ENCODE measurements at regions not wholly inside any gene's neighbourhood (a gene's known extent, or its start where the extent isn't known, plus 50 kb on each side); places are given as distances from the start of the nearest gene placed in this dataset.

DNA sequence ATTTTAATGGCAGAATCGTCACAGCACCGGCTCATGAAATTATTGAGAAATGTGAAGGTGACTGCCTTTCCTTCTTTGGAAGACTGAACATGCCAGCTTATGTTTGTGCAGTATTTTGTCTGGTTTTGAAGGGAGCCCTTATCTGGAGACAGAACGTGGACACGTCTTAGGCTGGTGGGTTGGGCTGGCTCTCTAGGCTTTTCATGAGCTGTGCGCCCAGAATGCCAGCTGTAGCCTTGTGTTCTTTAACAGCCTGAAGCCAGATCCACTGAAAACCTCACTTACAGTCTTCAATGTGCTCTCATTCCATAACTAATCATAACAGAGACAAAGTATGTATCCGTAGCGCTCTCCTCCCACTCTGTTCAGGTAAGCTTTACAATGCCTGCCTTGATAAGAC lies 184.4 kb upstream of the HTR2A start (continued):
- no peak for TF ChIP-seq REPIN1 (tag by site-specific recombination; IDR thresholded peaks at IDR 0.05; ENCODE audit: low read depth)
- no peak for TF ChIP-seq ZNF155 (tag by site-specific recombination; IDR thresholded peaks at IDR 0.05)
- TF ChIP-seq ZNF114 (tag by site-specific recombination; IDR thresholded peaks at IDR 0.05), result no peak
- no peak for TF ChIP-seq ZNF174 (tag by site-specific recombination; IDR thresholded peaks at IDR 0.05)
- TF ChIP-seq, protein P1, sequence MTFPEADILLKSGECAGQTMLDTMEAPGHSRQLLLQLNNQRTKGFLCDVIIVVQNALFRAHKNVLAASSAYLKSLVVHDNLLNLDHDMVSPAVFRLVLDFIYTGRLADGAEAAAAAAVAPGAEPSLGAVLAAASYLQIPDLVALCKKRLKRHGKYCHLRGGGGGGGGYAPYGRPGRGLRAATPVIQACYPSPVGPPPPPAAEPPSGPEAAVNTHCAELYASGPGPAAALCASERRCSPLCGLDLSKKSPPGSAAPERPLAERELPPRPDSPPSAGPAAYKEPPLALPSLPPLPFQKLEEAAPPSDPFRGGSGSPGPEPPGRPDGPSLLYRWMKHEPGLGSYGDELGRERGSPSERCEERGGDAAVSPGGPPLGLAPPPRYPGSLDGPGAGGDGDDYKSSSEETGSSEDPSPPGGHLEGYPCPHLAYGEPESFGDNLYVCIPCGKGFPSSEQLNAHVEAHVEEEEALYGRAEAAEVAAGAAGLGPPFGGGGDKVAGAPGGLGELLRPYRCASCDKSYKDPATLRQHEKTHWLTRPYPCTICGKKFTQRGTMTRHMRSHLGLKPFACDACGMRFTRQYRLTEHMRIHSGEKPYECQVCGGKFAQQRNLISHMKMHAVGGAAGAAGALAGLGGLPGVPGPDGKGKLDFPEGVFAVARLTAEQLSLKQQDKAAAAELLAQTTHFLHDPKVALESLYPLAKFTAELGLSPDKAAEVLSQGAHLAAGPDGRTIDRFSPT (tag by site-specific recombination; IDR thresholded peaks at IDR 0.05), result no peak

DNA sequence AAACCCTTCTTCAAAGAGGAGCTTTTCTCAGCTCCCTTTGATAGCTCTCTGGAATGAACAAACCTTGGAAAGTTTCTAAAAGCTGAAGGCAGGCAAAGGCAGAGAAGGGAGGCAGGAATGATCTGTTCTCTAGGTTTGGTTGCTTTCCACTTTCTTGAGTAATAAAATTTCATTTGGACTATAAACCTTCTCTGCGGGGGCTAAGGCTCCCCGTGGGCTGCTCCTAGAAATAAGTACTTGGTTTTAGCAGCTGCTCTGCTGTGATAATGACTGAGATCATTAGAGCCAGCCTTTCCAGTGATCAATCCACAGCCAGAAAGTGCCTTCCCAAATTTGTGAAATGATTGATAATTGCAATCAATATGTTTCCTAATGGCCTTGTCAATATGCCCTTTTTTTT lies 183.8 kb upstream of the HTR2A start:
- TF ChIP-seq ZBTB17 (tag by site-specific recombination; IDR thresholded peaks at IDR 0.05), result no peak
- TF ChIP-seq GLIS1 (tag by site-specific recombination; IDR thresholded peaks at IDR 0.05), result no peak
- TF ChIP-seq ZNF768 (tag by site-specific recombination; IDR thresholded peaks at IDR 0.05), result no peak
- TF ChIP-seq YY2 (tag by site-specific recombination; IDR thresholded peaks at IDR 0.05), result no peak
- TF ChIP-seq ZBTB7A (tag by site-specific recombination; IDR thresholded peaks at IDR 0.05; ENCODE audit: low read depth), result no peak
- no peak for TF ChIP-seq ZNF10 (tag by site-specific recombination; IDR thresholded peaks at IDR 0.05)
- TF ChIP-seq GLI4 (tag by site-specific recombination; IDR thresholded peaks at IDR 0.05), result no peak
- no peak for TF ChIP-seq GLI2 (tag by site-specific recombination; IDR thresholded peaks at IDR 0.05; ENCODE audit: borderline replicate concordance, low read depth)
- no peak for TF ChIP-seq ZNF324 (tag by site-specific recombination; IDR thresholded peaks at IDR 0.05)
- no peak for TF ChIP-seq ZNF837 (tag by site-specific recombination; IDR thresholded peaks at IDR 0.05)
- no peak for TF ChIP-seq BCL11A (tag by site-specific recombination; IDR thresholded peaks at IDR 0.05; ENCODE audit: low read depth)
- TF ChIP-seq KLF1 (tag by site-specific recombination; IDR thresholded peaks at IDR 0.05), result no peak
- TF ChIP-seq ZNF645 (tag by site-specific recombination; IDR thresholded peaks at IDR 0.05), result no peak
- no peak for TF ChIP-seq ZEB2 (tag by site-specific recombination; IDR thresholded peaks at IDR 0.05)
- TF ChIP-seq ATF2 (tag by site-specific recombination; IDR thresholded peaks at IDR 0.05; ENCODE audit: low read depth), result no peak
- no peak for TF ChIP-seq SCRT2 (tag by site-specific recombination; IDR thresholded peaks at IDR 0.05)
- TF ChIP-seq SP3 (tag by site-specific recombination; IDR thresholded peaks at IDR 0.05), result no peak
- TF ChIP-seq, protein P2, sequence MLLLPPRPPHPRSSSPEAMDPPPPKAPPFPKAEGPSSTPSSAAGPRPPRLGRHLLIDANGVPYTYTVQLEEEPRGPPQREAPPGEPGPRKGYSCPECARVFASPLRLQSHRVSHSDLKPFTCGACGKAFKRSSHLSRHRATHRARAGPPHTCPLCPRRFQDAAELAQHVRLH (tag by site-specific recombination; IDR thresholded peaks at IDR 0.05), result no peak
- TF ChIP-seq, protein P3, sequence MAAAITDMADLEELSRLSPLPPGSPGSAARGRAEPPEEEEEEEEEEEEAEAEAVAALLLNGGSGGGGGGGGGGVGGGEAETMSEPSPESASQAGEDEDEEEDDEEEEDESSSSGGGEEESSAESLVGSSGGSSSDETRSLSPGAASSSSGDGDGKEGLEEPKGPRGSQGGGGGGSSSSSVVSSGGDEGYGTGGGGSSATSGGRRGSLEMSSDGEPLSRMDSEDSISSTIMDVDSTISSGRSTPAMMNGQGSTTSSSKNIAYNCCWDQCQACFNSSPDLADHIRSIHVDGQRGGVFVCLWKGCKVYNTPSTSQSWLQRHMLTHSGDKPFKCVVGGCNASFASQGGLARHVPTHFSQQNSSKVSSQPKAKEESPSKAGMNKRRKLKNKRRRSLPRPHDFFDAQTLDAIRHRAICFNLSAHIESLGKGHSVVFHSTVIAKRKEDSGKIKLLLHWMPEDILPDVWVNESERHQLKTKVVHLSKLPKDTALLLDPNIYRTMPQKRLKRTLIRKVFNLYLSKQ (tag by site-specific recombination; IDR thresholded peaks at IDR 0.05; ENCODE audit: borderline replicate concordance), result no peak
- TF ChIP-seq ZNF223 (tag by site-specific recombination; IDR thresholded peaks at IDR 0.05), result no peak

More for the DNA sequence above, 183.8 kb upstream of the HTR2A start:
- H3K27ac ChIP-seq (ENCODE audit: extremely low read depth, low read depth, low read length), result no peak overlapping the region
- H3K36me3 ChIP-seq (ENCODE audit: control insufficient read depth in 2 of 2, insufficient read depth in 1 of 2, low read length in 2 of 2), result no peaks in the 10 kb centered on the region
- CTCF ChIA-PET, result no interaction called here
- no peaks in the 10 kb centered on the region for H3K4me1 ChIP-seq (ENCODE audit: control insufficient read depth, insufficient read depth, low read length)
- H3K4me3 ChIP-seq (ENCODE audit: low read depth, low read length), result no peak overlapping the region
- POLR2A ChIA-PET, result no interaction called here
- H3K9me3 ChIP-seq (ENCODE audit: control insufficient read depth, insufficient read depth, low read depth, low read length), result no peaks in the 10 kb centered on the region
